H9 (cell line): ENCODE measurements at regions not wholly inside any gene's neighbourhood (a gene's known extent, or its start where the extent isn't known, plus 50 kb on each side); places are given as distances from the start of the nearest gene placed in this dataset.
"Not testable (repeated sequence)": the region's sequence is repeated elsewhere in the genome, so short reads cannot be mapped to it uniquely, and the experiment has no call there.

Experiments used
- DNase-seq: peaks from one replicate; pipeline ENCODE4 v3.0.0-alpha.2; 2017
- H2AFZ ChIP-seq: one replicate; pipeline ENCODE4 v1.6.1; 2013; ENCODE audit warnings: mild to moderate bottlenecking, low read length, control low read depth, moderate library complexity
- H2AK5ac ChIP-seq: 2 replicates; pipeline ENCODE4 v1.6.1; 2013; ENCODE audit warnings: low read length, control low read depth, mixed read lengths; ENCODE audit not compliant: insufficient read length
- H2BK120ac ChIP-seq: one replicate; pipeline ENCODE4 v1.6.1; 2013; ENCODE audit warnings: low read depth, mild to moderate bottlenecking, low read length, control low read depth, inconsistent platforms; ENCODE audit not compliant: poor library complexity, severe bottlenecking
- H2BK12ac ChIP-seq: 2 replicates; pipeline ENCODE4 v1.6.1; 2013; ENCODE audit warnings: low read length, control low read depth, mixed read lengths, low read depth; ENCODE audit not compliant: insufficient read length
- H2BK15ac ChIP-seq: 2 replicates; pipeline ENCODE4 v1.6.1; 2013; ENCODE audit warnings: low read depth, low read length, control low read depth
- H2BK20ac ChIP-seq: one replicate; pipeline ENCODE4 v1.6.1; 2013; ENCODE audit warnings: low read depth, mild to moderate bottlenecking, low read length, control low read depth, inconsistent platforms; ENCODE audit not compliant: poor library complexity, severe bottlenecking
- H2BK5ac ChIP-seq: 2 replicates; pipeline ENCODE4 v1.6.1; 2013; ENCODE audit warnings: low read length, control low read depth, mixed read lengths; ENCODE audit not compliant: insufficient read length
- H3K14ac ChIP-seq: 2 replicates; pipeline ENCODE4 v1.6.1; 2013; ENCODE audit warnings: low read length, control low read depth; ENCODE audit not compliant: insufficient read depth
- H3K18ac ChIP-seq: 2 replicates; pipeline ENCODE4 v1.6.1; 2013; ENCODE audit warnings: low read depth, mild to moderate bottlenecking, mixed read lengths, low read length, control low read depth; ENCODE audit not compliant: insufficient read length
- H3K23ac ChIP-seq: 2 replicates; pipeline ENCODE4 v1.6.1; 2013; ENCODE audit warnings: low read length, control low read depth, mixed read lengths, low read depth; ENCODE audit not compliant: insufficient read length
- H3K23me2 ChIP-seq: 2 replicates; pipeline ENCODE4 v1.6.1; 2013; ENCODE audit warnings: low read depth, mild to moderate bottlenecking, mixed read lengths, low read length, control low read depth; ENCODE audit not compliant: insufficient read length, poor library complexity, severe bottlenecking
- H3K27ac ChIP-seq: 2 replicates; pipeline ENCODE4 v1.5.1; 2013; ENCODE audit warnings: low read length, control low read depth, mixed read lengths, low read depth; ENCODE audit not compliant: insufficient read length
- H3K27me3 ChIP-seq: 2 replicates; pipeline ENCODE4 v1.6.1; 2013; ENCODE audit warnings: low read length, control low read depth, inconsistent platforms; ENCODE audit not compliant: insufficient read depth
- H3K4ac ChIP-seq: 2 replicates; pipeline ENCODE4 v1.6.1; 2013; ENCODE audit warnings: low read depth, mild to moderate bottlenecking, control low read depth, inconsistent platforms, low read length, moderate library complexity
- H3K4me1 ChIP-seq: 2 replicates; pipeline ENCODE4 v1.6.1; 2013; ENCODE audit warnings: low read length, control low read depth, inconsistent platforms; ENCODE audit not compliant: insufficient read depth
- H3K4me2 ChIP-seq: 2 replicates; pipeline ENCODE4 v1.6.1; 2013; ENCODE audit warnings: low read length, control low read depth, mixed read lengths; ENCODE audit not compliant: insufficient read length, insufficient read depth
- H3K56ac ChIP-seq: 2 replicates; pipeline ENCODE4 v1.6.1; 2013; ENCODE audit warnings: low read depth, mild to moderate bottlenecking, mixed read lengths, low read length, control low read depth; ENCODE audit not compliant: insufficient read length
- H3K79me1 ChIP-seq: 2 replicates; pipeline ENCODE4 v1.6.1; 2013; ENCODE audit warnings: low read depth, mild to moderate bottlenecking, moderate library complexity, low read length, control low read depth, inconsistent platforms; ENCODE audit not compliant: insufficient read depth, poor library complexity, severe bottlenecking
- H3K79me2 ChIP-seq: 2 replicates; pipeline ENCODE4 v1.6.1; 2013; ENCODE audit warnings: low read length, control low read depth, inconsistent platforms; ENCODE audit not compliant: insufficient read depth
- H3K9ac ChIP-seq: 2 replicates; pipeline ENCODE4 v1.6.1; 2013; ENCODE audit warnings: low read length, control low read depth, mixed read lengths; ENCODE audit not compliant: insufficient read length; ENCODE audit errors: extremely low read depth
- H3K9me3 ChIP-seq: one replicate; pipeline ENCODE4 v1.6.1; 2013; ENCODE audit warnings: low read depth, low read length, inconsistent platforms; ENCODE audit not compliant: control insufficient read depth
- H3T11ph ChIP-seq: one replicate; pipeline ENCODE4 v1.6.1; 2013; ENCODE audit warnings: mild to moderate bottlenecking, low read length, control low read depth, inconsistent platforms
- H4K20me1 ChIP-seq: one replicate; pipeline ENCODE4 v1.6.1; 2013; ENCODE audit not compliant: control insufficient read depth, insufficient read length, insufficient read depth
- H4K5ac ChIP-seq: 2 replicates; pipeline ENCODE4 v1.6.1; 2013; ENCODE audit warnings: low read depth, mild to moderate bottlenecking, mixed read lengths, low read length, control low read depth; ENCODE audit not compliant: insufficient read length
- H4K8ac ChIP-seq: replicated peaks from 2 replicates; pipeline ENCODE4 v1.6.1; 2013; ENCODE audit warnings: low read length, control low read depth, mixed read lengths, low read depth; ENCODE audit not compliant: insufficient read length
- H4K91ac ChIP-seq: 2 replicates; pipeline ENCODE4 v1.6.1; 2013; ENCODE audit warnings: low read depth, mild to moderate bottlenecking, moderate library complexity, mixed read lengths, low read length, control low read depth; ENCODE audit not compliant: insufficient read length
- H3K27ac Mint-ChIP-seq, 3 experiments: 2 replicates in 2 of 3; 3 replicates in 1 of 3; pipeline ENCODE4 v1.8.0; 2020 to 2021; ENCODE audit warnings: mixed read lengths in 3 of 3, mild to moderate bottlenecking in 1 of 3, moderate library complexity in 1 of 3
- H3K27me3 Mint-ChIP-seq: 2 replicates; pipeline ENCODE4 v1.8.0; 2021; ENCODE audit warnings: low read depth, mild to moderate bottlenecking, moderate library complexity, mixed read lengths
- H3K36me3 Mint-ChIP-seq, 3 experiments: 2 replicates in 2 of 3; 3 replicates in 1 of 3; pipeline ENCODE4 v1.8.0; 2020 to 2021; ENCODE audit warnings: low read depth in 3 of 3, mixed read lengths in 3 of 3; ENCODE audit not compliant: insufficient read depth in 1 of 3
- H3K4me1 Mint-ChIP-seq, 2 experiments: 2 replicates each; pipeline ENCODE4 v1.8.0; 2020; ENCODE audit warnings: mixed read lengths in 2 of 2
- H3K4me3 Mint-ChIP-seq, 2 experiments: 2 replicates in 1 of 2; 3 replicates in 1 of 2; pipeline ENCODE4 v1.8.0; 2020 to 2021; ENCODE audit warnings: mild to moderate bottlenecking in 2 of 2, mixed read lengths in 2 of 2, moderate library complexity in 1 of 2
- H3K9me3 Mint-ChIP-seq, 2 experiments: 2 replicates in 1 of 2; 3 replicates in 1 of 2; pipeline ENCODE4 v1.8.0; 2020; ENCODE audit warnings: mild to moderate bottlenecking in 2 of 2, mixed read lengths in 2 of 2, moderate library complexity in 1 of 2
- WGBS: extraction: QIAGEN DNeasy Blood & Tissue Kit; methylation state at CpG from one replicate; pipeline ENCODE4 v1.1.7; 2013; ENCODE audit warnings: missing lambda C conversion rate, low lambda C conversion rate, mixed read lengths; ENCODE audit not compliant: insufficient read length; ENCODE audit errors: extremely low coverage; 5-methylcytosine and 5-hydroxymethylcytosine counted together

DNA sequence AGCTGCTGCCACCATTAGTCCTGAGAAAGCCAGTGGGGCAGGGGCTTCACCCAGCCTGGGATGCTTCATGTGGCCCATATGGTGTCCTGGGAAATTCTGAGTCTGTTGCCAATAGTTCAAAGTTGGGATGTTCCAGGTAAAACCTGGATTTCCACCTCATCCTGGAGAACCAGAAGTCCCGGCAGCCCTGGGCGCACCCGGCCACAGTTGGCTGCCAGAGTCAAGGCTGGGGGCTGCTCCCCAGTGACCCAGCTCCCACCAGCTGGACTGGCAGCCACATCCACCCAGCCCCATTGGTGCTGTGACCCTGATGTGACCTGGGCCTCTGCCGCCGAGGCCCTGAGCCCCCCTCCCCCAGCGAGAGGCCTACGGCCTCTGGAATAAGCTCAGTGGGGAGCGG lies 336.1 kb downstream of the ADGRD1 start:
- H2AK5ac ChIP-seq, DNase-seq, H3T11ph ChIP-seq, H2AFZ ChIP-seq, H2BK120ac ChIP-seq, H2BK20ac ChIP-seq, H3K4me2 ChIP-seq, H3K9me3 Mint-ChIP-seq, H3K4me3 Mint-ChIP-seq, H2BK15ac ChIP-seq, H3K4ac ChIP-seq, H3K18ac ChIP-seq, H3K23me2 ChIP-seq, H3K4me1 ChIP-seq, H3K27ac ChIP-seq, H3K56ac ChIP-seq, H4K5ac ChIP-seq, H2BK12ac ChIP-seq, H3K27me3 Mint-ChIP-seq, H3K27ac Mint-ChIP-seq, H4K20me1 ChIP-seq, H3K9me3 ChIP-seq, H3K79me1 ChIP-seq, H4K91ac ChIP-seq, H3K36me3 Mint-ChIP-seq, H4K8ac ChIP-seq, H3K14ac ChIP-seq, H3K27me3 ChIP-seq, H3K23ac ChIP-seq, H2BK5ac ChIP-seq, H3K79me2 ChIP-seq, H3K9ac ChIP-seq: not testable (repeated sequence)
- WGBS, result no CpG with 5 or more reads among the region's 8 CpGs
- H3K4me1 Mint-ChIP-seq, result peaks cover 7 to 14% of the 10 kb centered on the region in 2 experiments
